Kidney (tissue), 13 donors: ENCODE measurements at regions not wholly inside any gene's neighbourhood (a gene's known extent, or its start where the extent isn't known, plus 50 kb on each side); places are given as distances from the start of the nearest gene placed in this dataset.

Experiments used
- DNase-seq, 5 donors: peaks; one replicate each; pipeline ENCODE4 v3.0.0-alpha.2; 2013 to 2020
- FAIRE-seq: peaks from 2 replicates; lab custom pipeline; 2012; peaks lifted over from hg19 to GRCh38; lab: Jason Lieb, UNC
- H3K27ac ChIP-seq, 2 donors: one replicate each; pipeline ENCODE4 v1.7.0; 2013; ENCODE audit warnings: low read depth in 2 of 2, low read length in 2 of 2, inconsistent platforms in 1 of 2
- H3K27me3 ChIP-seq: one replicate; pipeline ENCODE4 v1.7.1; 2013; ENCODE audit warnings: low read length, inconsistent platforms; ENCODE audit not compliant: control insufficient read depth, insufficient read depth
- H3K36me3 ChIP-seq, 3 donors: one replicate each; pipeline versions ENCODE4 v1.7.0 to v1.7.1; 2013; ENCODE audit warnings: low read length in 3 of 3, control low read depth in 1 of 3, inconsistent platforms in 1 of 3; ENCODE audit not compliant: insufficient read depth in 3 of 3, control insufficient read depth in 2 of 3
- H3K4me1 ChIP-seq, 3 donors: one replicate each; pipeline versions ENCODE4 v1.7.0 to v1.7.1; 2013; ENCODE audit warnings: low read length in 3 of 3, inconsistent platforms in 1 of 3, low read depth in 1 of 3; ENCODE audit not compliant: control insufficient read depth in 2 of 3, insufficient read depth in 2 of 3
- H3K4me3 ChIP-seq, 3 donors: one replicate each; pipeline versions ENCODE4 v1.7.0 to v1.8.1; 2013; ENCODE audit warnings: low read length in 3 of 3, control low read depth in 1 of 3, inconsistent platforms in 1 of 3
- H3K9ac ChIP-seq, 3 donors: one replicate each; pipeline versions ENCODE4 v1.7.0 to v1.7.1; 2013; ENCODE audit warnings: low read length in 3 of 3, control low read depth in 1 of 3, inconsistent platforms in 1 of 3
- H3K9me3 ChIP-seq, 3 donors: one replicate each; pipeline versions ENCODE4 v1.7.0 to v1.7.1; 2013; ENCODE audit warnings: low read length in 3 of 3, control low read depth in 1 of 3, inconsistent platforms in 1 of 3; ENCODE audit not compliant: control insufficient read depth in 2 of 3, insufficient read depth in 1 of 3
- intact Hi-C: fragments of 100-400 bp; cut with DNase I; formaldehyde crosslinking; loops from one replicate; pipeline ENCODE4 v1.11.1; 2022
- TF ChIP-seq, protein P1 (sequence below): IDR thresholded peaks from 3 replicates; pipeline ENCODE4 v1.5.1; 2012; ENCODE audit warnings: mild to moderate bottlenecking, moderate library complexity, borderline replicate concordance; ENCODE audit not compliant: insufficient read depth; ENCODE audit errors: extremely low read depth
- donor health status: control.
- donor health status: control.
- donor health status: control.
- donor health status: control.
- donor health status: control.
- donor health status: DM: yes; HTN: yes; CAD: no.
- donor health status: Normal renal cell carcinoma (clear cell type).

DNA sequence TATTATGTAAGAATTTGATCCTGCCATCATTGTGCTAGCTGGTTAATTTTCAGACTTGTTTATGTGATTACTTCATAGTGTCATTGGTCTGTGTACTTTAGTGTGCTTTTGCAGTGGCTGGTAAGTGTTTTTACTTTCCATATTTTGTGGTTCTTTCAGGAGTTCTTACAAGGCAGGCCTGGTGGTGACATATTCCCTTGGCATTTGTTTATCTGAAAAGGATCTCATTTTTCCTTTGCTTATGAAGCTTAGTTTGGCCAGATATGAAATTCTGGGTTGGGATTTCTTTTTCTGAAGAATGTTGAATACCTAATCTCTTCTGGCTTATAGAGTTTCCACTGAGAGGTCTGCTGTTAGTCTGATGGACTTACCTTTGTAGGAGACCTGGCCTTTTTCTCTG, 72.8 kb upstream of the MC4R start:
- TF ChIP-seq, protein P1, sequence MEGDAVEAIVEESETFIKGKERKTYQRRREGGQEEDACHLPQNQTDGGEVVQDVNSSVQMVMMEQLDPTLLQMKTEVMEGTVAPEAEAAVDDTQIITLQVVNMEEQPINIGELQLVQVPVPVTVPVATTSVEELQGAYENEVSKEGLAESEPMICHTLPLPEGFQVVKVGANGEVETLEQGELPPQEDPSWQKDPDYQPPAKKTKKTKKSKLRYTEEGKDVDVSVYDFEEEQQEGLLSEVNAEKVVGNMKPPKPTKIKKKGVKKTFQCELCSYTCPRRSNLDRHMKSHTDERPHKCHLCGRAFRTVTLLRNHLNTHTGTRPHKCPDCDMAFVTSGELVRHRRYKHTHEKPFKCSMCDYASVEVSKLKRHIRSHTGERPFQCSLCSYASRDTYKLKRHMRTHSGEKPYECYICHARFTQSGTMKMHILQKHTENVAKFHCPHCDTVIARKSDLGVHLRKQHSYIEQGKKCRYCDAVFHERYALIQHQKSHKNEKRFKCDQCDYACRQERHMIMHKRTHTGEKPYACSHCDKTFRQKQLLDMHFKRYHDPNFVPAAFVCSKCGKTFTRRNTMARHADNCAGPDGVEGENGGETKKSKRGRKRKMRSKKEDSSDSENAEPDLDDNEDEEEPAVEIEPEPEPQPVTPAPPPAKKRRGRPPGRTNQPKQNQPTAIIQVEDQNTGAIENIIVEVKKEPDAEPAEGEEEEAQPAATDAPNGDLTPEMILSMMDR: no peak
- Histone ChIP-seq H3K4me1 (no peaks in the 10 kb centered on the region), H3K9me3 (peaks cover 0 to 2% (median 0%) of the 10 kb centered on the region in 3 donors), H3K4me3 (no peak overlapping the region), H3K27ac (no peak overlapping the region), H3K36me3 (no peaks in the 10 kb centered on the region), H3K27me3 (no peaks in the 10 kb centered on the region), H3K9ac (no peak overlapping the region)
- FAIRE-seq: no peak
- DNase-seq: no peak
- intact Hi-C loops: no loop called here

DNA sequence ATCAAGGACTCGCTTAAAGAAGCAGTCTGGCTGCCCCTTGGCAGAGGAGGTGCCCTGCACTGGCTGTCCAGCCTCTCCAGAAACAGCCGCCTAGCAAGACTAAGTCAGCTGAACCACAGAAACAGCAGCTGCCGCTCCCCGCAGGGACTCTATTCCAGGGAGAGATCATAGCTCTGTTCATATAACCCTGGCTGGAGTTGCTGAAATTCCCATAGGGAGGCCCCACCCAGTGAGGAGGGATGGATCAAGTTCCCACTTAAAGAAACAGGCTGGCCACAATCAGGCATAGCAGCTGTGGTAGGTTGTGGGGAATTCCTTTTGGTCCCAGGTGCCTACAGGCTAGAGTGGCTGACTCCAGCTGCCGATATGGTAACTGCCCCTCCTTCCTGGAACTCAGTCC, 74.2 kb upstream of the MC4R start:
- DNase-seq: peak in 4 of 5 donors; percentile 10 to 22 (median 18)
- FAIRE-seq: no peak
- TF ChIP-seq, protein P1: no peak
- H3K9ac ChIP-seq: no peak overlapping the region
- H3K4me3 ChIP-seq: no peak overlapping the region
- no peak overlapping the region for H3K27ac ChIP-seq
- no peaks in the 10 kb centered on the region for H3K27me3 ChIP-seq
- no peaks in the 10 kb centered on the region for H3K4me1 ChIP-seq
- H3K36me3 ChIP-seq: no peaks in the 10 kb centered on the region
- peaks cover 0 to 2% (median 0%) of the 10 kb centered on the region in 3 donors for H3K9me3 ChIP-seq
- intact Hi-C loops: no loop called here

DNA sequence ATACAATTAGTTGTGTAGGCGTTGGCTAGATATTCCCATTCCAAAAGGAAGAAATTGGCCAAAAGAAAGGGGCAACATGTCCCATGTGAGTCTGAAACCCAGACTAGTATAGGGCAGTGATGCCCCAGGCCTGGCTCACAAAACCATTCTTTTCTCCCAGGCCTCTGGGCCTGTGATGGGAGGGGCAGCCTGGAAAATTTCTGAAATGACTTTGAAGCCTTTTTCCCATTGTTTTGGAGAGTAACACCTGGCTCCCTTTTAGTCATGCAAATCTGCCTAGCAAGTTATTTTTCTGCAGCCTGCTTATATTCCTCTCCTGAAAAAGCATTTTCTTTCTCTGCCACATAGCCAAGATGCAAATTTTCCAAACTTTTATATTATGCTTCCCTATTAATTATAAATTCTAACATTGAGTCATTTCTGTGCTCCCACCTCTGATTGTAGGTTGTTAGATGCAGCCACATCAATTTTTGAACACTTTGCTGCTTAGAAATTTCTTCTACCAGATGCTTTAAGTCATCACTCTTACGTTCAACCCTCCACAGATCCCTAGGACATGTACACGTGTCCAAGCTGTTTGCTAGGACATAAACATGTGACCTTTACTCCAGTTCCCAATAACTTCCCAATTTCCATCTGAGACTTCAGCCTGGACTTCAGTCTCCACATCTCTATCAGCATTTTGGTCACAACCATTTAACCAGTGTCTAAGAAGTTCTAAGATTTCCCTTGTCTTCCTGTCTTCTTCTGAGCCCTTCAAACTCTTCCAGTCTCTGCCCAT, 76.1 kb upstream of the MC4R start:
- Histone ChIP-seq H3K9me3 (peaks cover 0 to 2% (median 0%) of the 10 kb centered on the region in 3 donors), H3K4me1 (no peaks in the 10 kb centered on the region), H3K9ac (no peak overlapping the region), H3K4me3 (no peak overlapping the region), H3K27me3 (no peaks in the 10 kb centered on the region), H3K27ac (no peak overlapping the region), H3K36me3 (no peaks in the 10 kb centered on the region)
- intact Hi-C loops: no loop called here
- TF ChIP-seq, protein P1: no peak
- DNase-seq (no peak), FAIRE-seq (no peak)
